HK-2 (cell line): ENCODE measurements at regions not wholly inside any gene's neighbourhood (a gene's known extent, or its start where the extent isn't known, plus 50 kb on each side); places are given as distances from the start of the nearest gene placed in this dataset.

Source experiments
- DNase-seq: peaks from one replicate; pipeline ENCODE4 v3.0.0-alpha.2; 2018; ENCODE audit not compliant: unreplicated experiment

- DNase-seq = no peak
Measured at GRCh38 chr5:124839371-124839998, 93.0 kb upstream of the ZNF608 start.

GRCh38 chr5:124841829-124842712 is 95.6 kb upstream of the ZNF608 start:
- no peak for DNase-seq

DNA sequence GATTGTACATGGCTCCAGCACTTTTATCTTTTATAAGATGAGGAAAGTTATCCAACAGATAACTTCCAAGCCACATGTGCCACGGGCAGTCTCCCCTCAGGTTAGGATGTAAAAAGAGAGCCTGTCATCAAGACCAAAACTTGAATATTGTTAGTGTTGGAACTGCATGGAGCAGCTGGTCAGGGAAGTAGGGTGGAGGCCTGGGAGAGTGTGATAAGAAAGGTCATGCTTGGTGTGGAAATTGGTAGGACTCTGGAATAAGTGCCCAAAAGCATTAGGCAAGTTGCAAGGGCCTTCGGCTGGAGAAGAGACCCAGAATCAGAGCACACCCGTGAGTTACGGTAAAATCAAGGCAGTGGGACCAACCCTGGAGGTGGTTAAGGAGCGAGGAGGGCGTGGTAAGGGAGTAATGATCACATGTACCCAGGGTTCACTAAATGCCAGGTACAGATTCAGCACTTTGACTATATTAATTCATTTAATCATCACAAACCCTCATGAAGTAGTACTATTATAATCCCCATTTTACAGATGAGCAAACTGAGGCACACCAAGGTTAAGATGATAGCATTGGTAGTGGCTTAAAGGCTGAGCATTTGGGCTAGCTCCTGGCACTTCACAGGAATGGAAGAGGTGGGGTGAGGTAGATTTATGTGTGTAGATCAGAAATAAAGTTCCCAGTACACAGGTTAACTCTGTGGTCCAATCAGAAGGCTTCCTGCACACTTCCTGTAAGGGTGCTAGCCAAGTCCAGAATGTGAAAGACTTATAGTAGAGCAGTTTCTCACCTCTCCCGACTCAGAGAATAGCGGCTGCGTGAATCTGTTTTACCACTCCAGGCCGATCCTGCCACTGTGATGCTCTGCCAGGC is 96.5 kb upstream of the ZNF608 start:
- DNase-seq = no peak

GRCh38 chr5:124843596-124843899 is 97.1 kb upstream of the ZNF608 start:
- no peak for DNase-seq

GRCh38 chr5:124844371-124844920 is 98.0 kb upstream of the ZNF608 start:
- DNase-seq = no peak

DNA sequence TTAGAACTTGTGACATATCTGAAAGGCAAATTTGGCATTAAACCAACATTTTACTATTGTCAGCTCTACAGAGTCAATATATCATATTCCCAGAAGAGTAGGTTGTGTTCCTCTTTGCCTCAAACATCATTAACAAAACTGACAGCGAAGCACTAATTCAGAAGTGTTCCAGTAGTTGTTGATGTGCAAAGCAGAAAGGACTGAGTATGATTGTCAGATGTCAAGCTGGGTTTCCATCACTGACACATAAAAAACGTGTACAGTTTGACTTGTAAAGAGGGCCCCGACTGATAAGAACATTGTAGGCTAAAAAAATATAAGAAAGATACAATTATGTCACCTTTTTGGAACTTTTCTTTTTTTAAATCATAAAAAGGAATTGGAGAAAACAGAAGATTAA is 101.5 kb upstream of the ZNF608 start:
- no peak for DNase-seq

GRCh38 chr5:124849774-124850173 is 103.3 kb upstream of the ZNF608 start:
- no peak for DNase-seq

- no peak for DNase-seq
Measured at GRCh38 chr5:124856726-124857125, 110.3 kb upstream of the ZNF608 start.

DNA sequence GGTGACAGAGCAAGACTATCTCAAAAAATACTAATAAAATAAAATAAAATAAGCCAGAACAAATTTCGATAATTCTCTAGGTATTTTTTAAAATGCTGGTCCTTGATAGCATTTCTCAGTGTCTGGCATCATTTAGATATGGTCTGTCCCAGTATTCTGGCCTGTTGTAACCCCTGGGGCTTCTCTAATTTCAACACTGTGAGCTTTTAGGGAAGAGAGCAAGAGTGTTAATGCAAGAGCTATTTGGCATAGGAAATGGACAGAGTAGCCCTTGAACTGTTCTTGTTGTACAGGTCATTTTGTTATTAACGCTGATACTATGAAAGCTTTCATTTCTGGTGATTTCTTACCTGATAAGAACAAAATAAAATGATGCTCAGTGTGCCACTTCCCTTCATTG is 112.2 kb upstream of the ZNF608 start:
- DNase-seq = no peak

DNA sequence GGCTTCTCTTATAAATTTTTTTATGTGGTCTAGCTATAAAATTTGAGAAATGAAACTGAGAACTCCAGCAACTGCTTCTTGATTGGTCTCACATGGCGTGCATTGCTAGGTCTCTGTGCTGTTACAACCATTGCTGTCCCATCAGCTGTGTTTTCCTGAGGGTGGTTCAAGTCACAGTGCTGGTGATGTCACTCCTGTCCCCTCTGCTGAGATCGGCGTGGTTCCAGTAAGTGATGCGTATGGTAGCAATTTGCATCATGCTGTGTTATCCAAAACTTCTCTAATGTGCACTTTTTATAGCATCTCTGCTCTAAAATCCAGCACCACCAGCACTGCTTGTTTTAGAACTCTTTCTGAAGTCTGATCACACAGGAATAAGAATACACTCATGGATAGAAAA is 112.6 kb upstream of the ZNF608 start:
- DNase-seq = no peak

- no peak for DNase-seq
Measured at GRCh38 chr5:124859556-124860290, 113.3 kb upstream of the ZNF608 start.

DNA sequence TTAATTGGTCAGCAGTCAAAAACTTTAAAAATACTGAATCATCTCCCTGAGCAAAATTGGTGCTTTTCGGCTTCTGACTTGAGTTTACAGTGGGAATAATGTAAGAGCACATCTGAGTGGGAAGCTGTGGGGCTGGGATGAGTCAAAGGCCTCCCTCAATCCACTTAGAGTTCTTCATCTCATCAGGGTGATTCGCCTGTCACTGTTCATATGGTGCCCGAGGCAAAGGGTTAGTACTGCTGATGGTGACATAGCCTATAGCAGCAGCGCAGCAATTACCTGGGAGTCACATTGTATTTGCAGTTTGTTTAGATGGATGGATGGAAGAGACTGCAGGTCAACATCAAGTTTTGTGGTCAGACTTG is 113.8 kb upstream of the ZNF608 start:
- no peak for DNase-seq

DNA sequence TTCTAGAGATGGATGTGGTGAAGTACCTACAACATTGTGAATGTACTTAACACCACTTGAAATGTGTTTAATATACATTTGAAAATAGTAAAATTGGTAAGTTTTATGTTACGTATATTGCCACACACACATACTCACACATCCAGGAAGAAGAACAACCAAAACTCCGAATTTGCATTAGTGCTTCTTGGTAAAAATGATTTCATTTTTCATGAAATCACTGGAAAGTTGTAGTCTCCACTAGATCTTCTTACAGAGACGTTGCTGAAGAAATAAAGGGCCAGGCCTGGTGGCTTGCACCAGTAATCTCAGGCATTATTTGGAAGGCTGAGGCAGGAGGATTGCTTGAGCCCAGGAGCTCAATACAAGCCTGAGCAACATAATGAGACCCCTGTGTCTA is 118.6 kb upstream of the ZNF608 start:
- DNase-seq = no peak

- no peak for DNase-seq
Measured at GRCh38 chr5:124865603-124866354, 119.3 kb upstream of the ZNF608 start.

DNA sequence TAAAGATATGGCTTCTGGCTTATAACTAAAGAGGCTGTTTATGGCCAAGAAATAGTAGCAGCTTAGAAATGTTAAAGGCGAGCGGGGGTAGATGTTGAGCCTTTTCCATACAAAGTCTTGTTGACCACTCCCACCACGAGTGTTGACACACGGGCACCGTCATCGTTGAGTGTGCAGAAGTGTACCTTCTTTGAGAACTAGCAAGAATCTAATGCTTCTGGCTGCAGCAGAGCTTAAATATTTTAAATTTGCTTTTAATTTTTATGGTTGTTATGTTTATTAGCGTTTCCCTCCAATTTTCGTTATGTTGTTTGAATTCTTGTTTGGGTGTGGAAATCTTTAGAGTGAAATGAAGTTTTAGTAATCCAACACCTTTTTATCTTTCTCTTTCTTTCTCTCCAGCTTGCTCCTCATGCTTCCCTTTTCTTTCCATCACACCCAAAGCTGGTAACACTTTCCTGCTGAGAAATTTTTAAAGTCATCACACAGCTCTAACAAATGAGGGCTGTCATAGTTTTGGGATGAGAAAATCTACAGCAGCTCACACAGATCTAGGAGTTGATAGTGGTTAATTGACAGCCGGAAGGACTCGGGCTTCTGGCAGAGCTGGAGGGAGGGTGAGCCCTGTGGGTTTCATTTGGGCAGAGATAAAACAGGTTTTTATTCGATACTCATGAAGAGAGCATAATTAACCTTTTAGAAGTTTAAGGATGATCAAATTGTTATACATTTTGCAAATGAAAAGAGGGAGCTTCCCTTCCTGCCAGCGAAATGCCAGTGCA is 120.1 kb upstream of the ZNF608 start:
- no peak for DNase-seq

- DNase-seq = no peak
Measured at GRCh38 chr5:124867137-124867704, 120.8 kb upstream of the ZNF608 start.

DNA sequence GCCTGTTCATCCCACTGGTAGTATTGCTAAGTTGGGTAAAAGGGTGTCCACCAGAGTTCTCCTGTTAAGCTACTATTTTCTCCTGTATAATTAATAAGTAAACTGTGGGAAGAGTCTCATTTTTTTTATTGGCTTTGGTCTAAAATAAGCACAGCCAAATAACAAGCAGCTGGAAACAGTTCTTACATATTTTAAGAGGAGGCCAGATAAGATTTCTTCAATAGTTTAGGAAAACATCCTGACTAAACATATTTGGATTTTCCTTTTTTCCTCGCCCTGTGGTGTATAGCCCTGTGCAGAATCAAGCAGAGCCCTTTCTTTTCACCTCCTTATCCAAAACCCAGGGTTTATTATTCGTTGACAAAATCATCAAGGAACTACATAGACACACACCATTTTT is 122.2 kb upstream of the ZNF608 start:
- no peak for DNase-seq

GRCh38 chr5:124869426-124870033 is 123.1 kb upstream of the ZNF608 start:
- DNase-seq = no peak

DNA sequence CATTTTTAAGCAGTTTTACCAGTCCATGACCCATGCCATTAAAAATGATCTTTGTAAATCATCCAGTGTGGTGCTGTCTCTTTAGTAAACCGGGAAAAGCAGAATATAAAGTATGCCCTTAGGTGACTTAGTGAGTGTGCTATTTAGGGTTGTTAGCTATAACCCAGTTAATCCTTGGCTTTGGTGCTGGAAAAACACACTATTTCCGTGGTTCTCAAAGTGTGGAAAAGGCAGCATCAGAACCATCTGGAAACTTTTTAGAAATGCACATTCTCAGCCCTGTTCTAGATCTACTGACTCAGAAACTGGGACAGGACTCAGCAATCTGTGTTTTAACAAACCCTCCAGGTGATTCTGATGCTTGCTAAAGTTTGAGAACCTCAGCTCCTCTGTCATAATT is 123.6 kb upstream of the ZNF608 start:
- DNase-seq = no peak
